IMR-90 (cell line): ENCODE measurements at regions not wholly inside any gene's neighbourhood (a gene's known extent, or its start where the extent isn't known, plus 50 kb on each side); places are given as distances from the start of the nearest gene placed in this dataset.
A peak's percentile ranks its signal among the peaks of the same experiment; 100 is the strongest.

Experiments used
- ATAC-seq: fragments of 200-7000 bp; cut with Tn5 transposase; 2 replicates; pipeline ENCODE4 v1.9.1; 2020; ENCODE audit warnings: low read depth, mild to moderate bottlenecking, moderate library complexity
- BruUV-seq: library from RNA; stranded (reverse); fragments of 400-500 nt; replicated peaks from 2 replicates; lab custom pipeline; 2021; lab: Mats Ljungman, UMichigan
- CTCF ChIA-PET: fragments of 300-600 bp; formaldehyde crosslinking; extraction: SDS; loops from one replicate; lab custom pipeline; 2021; ENCODE audit warnings: antibody characterized with exemption; lab: Yijun Ruan, JAX
- POLR2A ChIA-PET: fragments of 300-600 bp; sonication (Branson Sonifier 250); formaldehyde crosslinking; loops from one replicate; lab custom pipeline; 2022; ENCODE audit warnings: antibody characterized with exemption; ENCODE audit not compliant: unreplicated experiment; lab: Charles Lee
- DNase-seq: peaks from one replicate; pipeline ENCODE4 v3.0.0; 2013
- H2AFZ ChIP-seq: replicated peaks from 2 replicates; pipeline ENCODE3; 2013; ENCODE audit warnings: low read length, mild to moderate bottlenecking; ENCODE audit not compliant: poor library complexity
- H2AK5ac ChIP-seq: 2 replicates; pipeline ENCODE4 v1.6.1; 2013; ENCODE audit warnings: low read depth, low read length, inconsistent platforms
- H2AK9ac ChIP-seq: replicated peaks from 2 replicates; pipeline ENCODE3; 2013; ENCODE audit warnings: mild to moderate bottlenecking, low read depth, low read length, moderate library complexity; ENCODE audit not compliant: poor library complexity
- H2BK120ac ChIP-seq: 2 replicates; pipeline ENCODE4 v1.6.1; 2013; ENCODE audit warnings: low read depth, low read length, inconsistent platforms
- H2BK15ac ChIP-seq: 3 replicates; pipeline ENCODE4 v1.6.1; 2013; ENCODE audit warnings: low read depth, low read length, inconsistent platforms
- H2BK20ac ChIP-seq: 2 replicates; pipeline ENCODE4 v1.6.1; 2013; ENCODE audit warnings: low read depth, mild to moderate bottlenecking, inconsistent platforms, low read length, moderate library complexity
- H2BK5ac ChIP-seq: 2 replicates; pipeline ENCODE4 v1.6.1; 2013; ENCODE audit warnings: mild to moderate bottlenecking, low read depth, low read length, inconsistent platforms; ENCODE audit not compliant: poor library complexity, severe bottlenecking
- H3K14ac ChIP-seq: replicated peaks from 2 replicates; pipeline ENCODE4 v1.6.1; 2013; ENCODE audit warnings: low read depth, low read length, inconsistent platforms
- H3K18ac ChIP-seq: 2 replicates; pipeline ENCODE4 v1.6.1; 2013; ENCODE audit warnings: low read depth, low read length, control low read depth
- H3K23ac ChIP-seq: 2 replicates; pipeline ENCODE4 v1.6.1; 2013; ENCODE audit warnings: low read depth, low read length, inconsistent platforms
- H3K27ac ChIP-seq: 2 replicates; pipeline ENCODE4 v1.5.1; 2013; ENCODE audit warnings: mild to moderate bottlenecking, control low read depth, low read length; ENCODE audit not compliant: insufficient read depth
- H3K27me3 ChIP-seq: 2 replicates; pipeline ENCODE4 v1.6.1; 2013; ENCODE audit warnings: low read length; ENCODE audit not compliant: control insufficient read depth, insufficient read depth
- H3K36me3 ChIP-seq: 2 replicates; pipeline ENCODE4 v1.6.1; 2013; ENCODE audit warnings: low read length, mixed read lengths; ENCODE audit not compliant: control insufficient read depth, insufficient read depth
- H3K4ac ChIP-seq: 2 replicates; pipeline ENCODE4 v1.6.1; 2013; ENCODE audit warnings: low read depth, low read length, inconsistent platforms
- H3K4me1 ChIP-seq: 2 replicates; pipeline ENCODE4 v1.6.1; 2013; ENCODE audit warnings: low read length, mixed read lengths; ENCODE audit not compliant: control insufficient read depth, insufficient read depth
- H3K4me2 ChIP-seq: 2 replicates; pipeline ENCODE4 v1.6.1; 2013; ENCODE audit warnings: low read depth, mild to moderate bottlenecking, control low read depth, low read length, moderate library complexity
- H3K4me3 ChIP-seq: 2 replicates; pipeline ENCODE4 v1.5.1; 2013; ENCODE audit warnings: low read depth, mild to moderate bottlenecking, control low read depth, low read length, moderate library complexity; ENCODE audit not compliant: insufficient read depth
- H3K56ac ChIP-seq: 2 replicates; pipeline ENCODE4 v1.6.1; 2013; ENCODE audit warnings: low read length, inconsistent platforms; ENCODE audit not compliant: insufficient read depth; ENCODE audit errors: extremely low read depth
- H3K79me1 ChIP-seq, 2 experiments: 2 replicates each; pipeline ENCODE4 v1.6.1; 2013; ENCODE audit warnings: low read length in 2 of 2, inconsistent platforms in 1 of 2, low read depth in 1 of 2
- H3K9ac ChIP-seq: 2 replicates; pipeline ENCODE4 v1.6.1; 2013; ENCODE audit warnings: low read depth, low read length, control low read depth
- H3K9me1 ChIP-seq: 2 replicates; pipeline ENCODE4 v1.6.1; 2013; ENCODE audit warnings: low read length, inconsistent platforms; ENCODE audit not compliant: insufficient read depth
- H3K9me3 ChIP-seq: 2 replicates; pipeline ENCODE4 v1.6.1; 2013; ENCODE audit warnings: low read length; ENCODE audit not compliant: control insufficient read depth, insufficient read depth
- H4K20me1 ChIP-seq: 2 replicates; pipeline ENCODE4 v1.6.1; 2013; ENCODE audit warnings: low read length, inconsistent platforms; ENCODE audit not compliant: insufficient read depth
- H4K5ac ChIP-seq: 2 replicates; pipeline ENCODE4 v1.6.1; 2013; ENCODE audit warnings: mild to moderate bottlenecking, low read depth, low read length, control low read depth
- H4K8ac ChIP-seq, 2 experiments: 2 replicates each; pipeline ENCODE4 v1.6.1; 2013; ENCODE audit warnings: low read depth in 2 of 2, low read length in 2 of 2, control low read depth in 1 of 2, inconsistent platforms in 1 of 2
- H4K91ac ChIP-seq: 2 replicates; pipeline ENCODE4 v1.6.1; 2013; ENCODE audit warnings: low read depth, low read length, inconsistent platforms; ENCODE audit not compliant: insufficient read depth
- CEBPB ChIP-seq: IDR thresholded peaks from 2 replicates; pipeline ENCODE4 v1.6.1; 2012; ENCODE audit warnings: low read depth, low read length, improper control_type of control experiment
- MXI1 ChIP-seq: IDR thresholded peaks from 2 replicates; pipeline ENCODE4 v1.6.1; 2012; ENCODE audit warnings: low read depth, mild to moderate bottlenecking, low read length, moderate library complexity, borderline replicate concordance
- WGBS, 2 experiments: methylation state at CpG; one replicate each; pipeline versions ENCODE4 v1.1.5 to v1.1.7; 2013; ENCODE audit warnings: missing lambda C conversion rate in 2 of 2; ENCODE audit not compliant: insufficient read length in 1 of 2; ENCODE audit errors: extremely low coverage in 2 of 2; 5-methylcytosine and 5-hydroxymethylcytosine counted together
- dilution Hi-C: fragments of 300-500 bp; cut with HindIII; formaldehyde crosslinking; loops from one replicate; pipeline ENCODE4 v1.14.3; 2018; ENCODE audit warnings: low sequenced_read_pairs; ENCODE audit not compliant: unreplicated experiment
- in situ Hi-C: fragments of 300-500 bp; cut with MboI; formaldehyde crosslinking; loops from 3 replicates; pipeline ENCODE4 v1.14.3; 2019; ENCODE audit warnings: low sequenced_read_pairs, inconsistent platforms, mixed read lengths
- intact Hi-C: fragments of 100-400 bp; cut with micrococcal nuclease; formaldehyde crosslinking; loops from 2 replicates; pipeline ENCODE4 v1.10.0; 2022
- TF ChIP-seq, protein P1 (sequence below): conservative IDR thresholded peaks from 2 replicates; pipeline ENCODE4 v1.5.1; 2012; ENCODE audit warnings: mild to moderate bottlenecking, low read depth, low read length, improper control_type of control experiment
- TF ChIP-seq, protein P2 (sequence below): fragments of 150-350 bp; IDR thresholded peaks from 2 replicates; pipeline ENCODE4 v1.6.1; 2016; ENCODE audit warnings: low read depth, mild to moderate bottlenecking, low read length, moderate library complexity, borderline replicate concordance

DNA sequence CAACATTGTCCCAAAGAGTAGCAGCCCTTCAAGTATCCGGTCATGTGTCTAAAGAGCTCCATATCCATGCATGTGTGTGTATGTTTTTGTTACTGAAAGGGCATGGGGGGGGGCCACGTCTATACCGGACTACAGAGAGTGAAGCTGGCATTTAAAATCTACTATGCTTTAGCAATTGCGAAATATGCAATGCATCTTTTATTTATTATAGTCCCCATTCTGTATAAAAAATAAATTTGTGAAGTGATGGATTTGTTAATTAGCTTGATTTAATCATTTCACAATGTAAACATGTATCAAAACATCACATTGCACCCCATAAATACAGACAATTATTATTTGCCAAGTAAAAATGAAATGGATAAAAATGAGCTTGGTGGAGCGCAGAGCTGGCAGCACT, 149.4 kb upstream of the ID2 start:
- no peak for DNase-seq
- Histone ChIP-seq H2BK15ac (no peak overlapping the region), H3K27me3 (peaks cover 11% of the 10 kb centered on the region), H3K18ac (no peak overlapping the region), H4K20me1 (no peaks in the 10 kb centered on the region), H3K9me1 (no peaks in the 10 kb centered on the region), H4K5ac (no peak overlapping the region), H2BK20ac (no peak overlapping the region), H3K27ac (no peak overlapping the region), H3K23ac (no peak overlapping the region), H2BK5ac (no peak overlapping the region), H3K56ac (no peak overlapping the region), H3K4ac (no peak overlapping the region), H2AK9ac (no peak overlapping the region), H3K4me1 (peaks cover 12% of the 10 kb centered on the region; the same call in 1 of the 2 replicates), H3K9ac (no peak overlapping the region), H3K14ac (no peak overlapping the region), H2AK5ac (no peak overlapping the region), H3K79me1 (no peaks in the 10 kb centered on the region), H3K36me3 (no peaks in the 10 kb centered on the region), H4K8ac (no peak overlapping the region), H2AFZ (no peak overlapping the region), H3K4me3 (no peak overlapping the region), H3K9me3 (peaks cover 5% of the 10 kb centered on the region), H4K91ac (no peak overlapping the region), H2BK120ac (no peak overlapping the region), H3K4me2 (no peak overlapping the region)
- ChIA-PET POLR2A (no interaction called here), CTCF (no interaction called here)
- in situ Hi-C loops = no loop called here
- WGBS, 2 experiments = no CpG with 5 or more reads among the region's 5 CpGs
- TF ChIP-seq, protein P1, sequence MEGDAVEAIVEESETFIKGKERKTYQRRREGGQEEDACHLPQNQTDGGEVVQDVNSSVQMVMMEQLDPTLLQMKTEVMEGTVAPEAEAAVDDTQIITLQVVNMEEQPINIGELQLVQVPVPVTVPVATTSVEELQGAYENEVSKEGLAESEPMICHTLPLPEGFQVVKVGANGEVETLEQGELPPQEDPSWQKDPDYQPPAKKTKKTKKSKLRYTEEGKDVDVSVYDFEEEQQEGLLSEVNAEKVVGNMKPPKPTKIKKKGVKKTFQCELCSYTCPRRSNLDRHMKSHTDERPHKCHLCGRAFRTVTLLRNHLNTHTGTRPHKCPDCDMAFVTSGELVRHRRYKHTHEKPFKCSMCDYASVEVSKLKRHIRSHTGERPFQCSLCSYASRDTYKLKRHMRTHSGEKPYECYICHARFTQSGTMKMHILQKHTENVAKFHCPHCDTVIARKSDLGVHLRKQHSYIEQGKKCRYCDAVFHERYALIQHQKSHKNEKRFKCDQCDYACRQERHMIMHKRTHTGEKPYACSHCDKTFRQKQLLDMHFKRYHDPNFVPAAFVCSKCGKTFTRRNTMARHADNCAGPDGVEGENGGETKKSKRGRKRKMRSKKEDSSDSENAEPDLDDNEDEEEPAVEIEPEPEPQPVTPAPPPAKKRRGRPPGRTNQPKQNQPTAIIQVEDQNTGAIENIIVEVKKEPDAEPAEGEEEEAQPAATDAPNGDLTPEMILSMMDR = no peak
- TF ChIP-seq, protein P2, sequence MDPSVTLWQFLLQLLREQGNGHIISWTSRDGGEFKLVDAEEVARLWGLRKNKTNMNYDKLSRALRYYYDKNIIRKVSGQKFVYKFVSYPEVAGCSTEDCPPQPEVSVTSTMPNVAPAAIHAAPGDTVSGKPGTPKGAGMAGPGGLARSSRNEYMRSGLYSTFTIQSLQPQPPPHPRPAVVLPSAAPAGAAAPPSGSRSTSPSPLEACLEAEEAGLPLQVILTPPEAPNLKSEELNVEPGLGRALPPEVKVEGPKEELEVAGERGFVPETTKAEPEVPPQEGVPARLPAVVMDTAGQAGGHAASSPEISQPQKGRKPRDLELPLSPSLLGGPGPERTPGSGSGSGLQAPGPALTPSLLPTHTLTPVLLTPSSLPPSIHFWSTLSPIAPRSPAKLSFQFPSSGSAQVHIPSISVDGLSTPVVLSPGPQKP = no peak
- TF ChIP-seq CEBPB (peak; percentile 55), MXI1 (no peak)
- dilution Hi-C loops = no loop called here
- intact Hi-C loops = no loop called here
- BruUV-seq = no TSS peak
- no peak for ATAC-seq
